ENCODE measurements at regions not wholly inside any gene's neighbourhood (a gene's known extent, or its start where the extent isn't known, plus 50 kb on each side); places are given as distances from the start of the nearest gene placed in this dataset.

DNA sequence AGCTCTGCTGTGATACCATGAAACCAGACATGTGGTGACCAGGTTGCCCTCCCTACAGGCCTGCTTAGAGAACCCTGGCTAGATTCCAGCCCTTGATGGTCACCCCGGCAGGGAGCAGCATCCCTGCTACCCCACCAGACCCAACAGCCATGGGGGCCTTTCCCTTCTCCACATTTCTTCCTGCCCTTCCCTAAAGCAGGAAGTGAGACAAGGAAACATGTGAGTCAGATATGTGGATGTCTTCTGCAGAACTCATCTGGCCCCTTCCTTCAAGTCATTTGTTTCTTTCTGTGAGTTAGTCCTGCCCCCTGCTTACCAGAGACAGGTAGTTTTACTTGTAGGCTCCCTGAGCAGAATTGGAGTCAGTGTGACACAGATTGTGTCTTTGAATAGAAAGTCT lies 147.1 kb upstream of the USP9Y start:
- Histone ChIP-seq H3K4me2 (ENCODE audit: insufficient read depth, low read length) (no peak overlapping the region), H3K9me3 (ENCODE audit: insufficient read depth, low read length, severe bottlenecking) (no peaks in the 10 kb centered on the region), H3K9ac (ENCODE audit: low read depth, low read length) (no peak overlapping the region), H4K20me1 (ENCODE audit: insufficient read depth, low read length) (no peaks in the 10 kb centered on the region), H3K79me2 (ENCODE audit: insufficient read depth, low read length) (no peaks in the 10 kb centered on the region), H2AFZ (ENCODE audit: low read depth, low read length) (no peak overlapping the region), H3K4me3 (ENCODE audit: low read depth in 1 of 2, low read length in 2 of 2) (no peak overlapping the region), H3K27ac (ENCODE audit: low read length) (peak overlapping the region; percentile 22; the same call in 1 of the 2 replicates), H3K4me1 (ENCODE audit: insufficient read depth, low read length) (peaks cover 35% of the 10 kb centered on the region), H3K27me3 (ENCODE audit: insufficient read depth, low read length, poor library complexity) (no peaks in the 10 kb centered on the region), H3K36me3 (ENCODE audit: insufficient read depth, low read length) (no peaks in the 10 kb centered on the region)
- TF ChIP-seq, protein P1, sequence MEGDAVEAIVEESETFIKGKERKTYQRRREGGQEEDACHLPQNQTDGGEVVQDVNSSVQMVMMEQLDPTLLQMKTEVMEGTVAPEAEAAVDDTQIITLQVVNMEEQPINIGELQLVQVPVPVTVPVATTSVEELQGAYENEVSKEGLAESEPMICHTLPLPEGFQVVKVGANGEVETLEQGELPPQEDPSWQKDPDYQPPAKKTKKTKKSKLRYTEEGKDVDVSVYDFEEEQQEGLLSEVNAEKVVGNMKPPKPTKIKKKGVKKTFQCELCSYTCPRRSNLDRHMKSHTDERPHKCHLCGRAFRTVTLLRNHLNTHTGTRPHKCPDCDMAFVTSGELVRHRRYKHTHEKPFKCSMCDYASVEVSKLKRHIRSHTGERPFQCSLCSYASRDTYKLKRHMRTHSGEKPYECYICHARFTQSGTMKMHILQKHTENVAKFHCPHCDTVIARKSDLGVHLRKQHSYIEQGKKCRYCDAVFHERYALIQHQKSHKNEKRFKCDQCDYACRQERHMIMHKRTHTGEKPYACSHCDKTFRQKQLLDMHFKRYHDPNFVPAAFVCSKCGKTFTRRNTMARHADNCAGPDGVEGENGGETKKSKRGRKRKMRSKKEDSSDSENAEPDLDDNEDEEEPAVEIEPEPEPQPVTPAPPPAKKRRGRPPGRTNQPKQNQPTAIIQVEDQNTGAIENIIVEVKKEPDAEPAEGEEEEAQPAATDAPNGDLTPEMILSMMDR (IDR thresholded peaks at IDR 0.05; ENCODE audit: borderline replicate concordance, extremely low read depth, low read length, poor library complexity, severe bottlenecking) = peak; percentile 12
- TF ChIP-seq EZH2 (IDR thresholded peaks at IDR 0.05; ENCODE audit: borderline replicate concordance, low read depth, low read length, severe bottlenecking) = no peak
- DNase-seq = no peak
- no peak for ATAC-seq (ENCODE audit: insufficient read depth, low read depth)

DNA sequence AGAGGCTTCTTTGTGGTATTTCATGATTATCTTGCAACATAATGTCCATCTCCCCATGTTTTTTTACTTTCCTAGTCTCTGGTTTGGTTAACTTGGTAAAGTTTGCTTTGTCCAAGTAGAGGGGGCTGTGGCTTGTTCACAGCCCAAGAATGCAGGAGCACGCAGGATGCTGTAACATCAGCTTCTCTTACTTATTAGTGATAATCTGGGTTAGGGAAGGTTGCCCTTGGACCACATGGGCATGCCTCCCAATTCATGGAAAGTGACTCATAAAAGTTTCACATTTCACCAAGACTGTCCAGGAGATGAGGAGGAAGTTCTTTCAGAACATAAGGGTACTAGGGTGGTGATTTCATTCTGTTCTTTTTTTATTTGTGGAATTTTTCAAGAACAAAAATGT lies 146.0 kb upstream of the USP9Y start:
- Histone ChIP-seq H2AFZ (ENCODE audit: low read depth, low read length) (no peak overlapping the region), H3K27ac (ENCODE audit: low read length) (no peak overlapping the region), H3K79me2 (ENCODE audit: insufficient read depth, low read length) (no peaks in the 10 kb centered on the region), H3K9me3 (ENCODE audit: insufficient read depth, low read length, severe bottlenecking) (no peaks in the 10 kb centered on the region), H3K27me3 (ENCODE audit: insufficient read depth, low read length, poor library complexity) (no peaks in the 10 kb centered on the region), H3K4me2 (ENCODE audit: insufficient read depth, low read length) (no peak overlapping the region), H4K20me1 (ENCODE audit: insufficient read depth, low read length) (no peaks in the 10 kb centered on the region), H3K4me3 (ENCODE audit: low read depth in 1 of 2, low read length in 2 of 2) (no peak overlapping the region), H3K4me1 (ENCODE audit: insufficient read depth, low read length) (peaks cover 35% of the 10 kb centered on the region), H3K9ac (ENCODE audit: low read depth, low read length) (no peak overlapping the region), H3K36me3 (ENCODE audit: insufficient read depth, low read length) (no peaks in the 10 kb centered on the region)
- ATAC-seq (ENCODE audit: insufficient read depth, low read depth) (no peak), DNase-seq (no peak)
- no peak for TF ChIP-seq EZH2 (IDR thresholded peaks at IDR 0.05; ENCODE audit: borderline replicate concordance, low read depth, low read length, severe bottlenecking)
- TF ChIP-seq, protein P1 (IDR thresholded peaks at IDR 0.05; ENCODE audit: borderline replicate concordance, extremely low read depth, low read length, poor library complexity, severe bottlenecking) = no peak

DNA sequence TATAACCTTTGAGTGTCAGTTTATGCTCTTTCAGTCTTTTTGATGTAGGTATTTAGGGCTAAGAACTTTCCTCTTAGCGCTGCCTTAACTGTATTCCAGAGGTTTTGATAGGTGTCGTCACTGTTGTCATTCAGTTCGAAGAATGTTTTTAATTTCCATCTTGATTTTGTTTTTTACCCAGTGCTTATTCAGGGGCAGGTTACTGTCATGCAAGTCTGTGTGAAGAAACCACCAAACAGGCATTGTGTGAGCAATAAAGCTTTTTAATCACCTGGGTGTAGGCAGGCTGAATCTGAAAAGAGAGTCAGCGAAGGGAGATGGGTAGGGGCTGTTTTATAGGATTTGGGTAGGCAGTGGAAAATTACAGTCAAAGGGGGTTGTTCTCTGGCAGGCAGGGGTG lies 142.0 kb upstream of the USP9Y start:
- Histone ChIP-seq H3K9ac (ENCODE audit: low read depth, low read length) (no peak overlapping the region), H4K20me1 (ENCODE audit: insufficient read depth, low read length) (no peaks in the 10 kb centered on the region), H3K4me2 (ENCODE audit: insufficient read depth, low read length) (no peak overlapping the region), H3K9me3 (ENCODE audit: insufficient read depth, low read length, severe bottlenecking) (peaks cover 9% of the 10 kb centered on the region), H3K36me3 (ENCODE audit: insufficient read depth, low read length) (no peaks in the 10 kb centered on the region), H3K4me1 (ENCODE audit: insufficient read depth, low read length) (peaks cover 6% of the 10 kb centered on the region), H3K79me2 (ENCODE audit: insufficient read depth, low read length) (no peaks in the 10 kb centered on the region), H3K4me3 (ENCODE audit: low read depth in 1 of 2, low read length in 2 of 2) (no peak overlapping the region), H2AFZ (ENCODE audit: low read depth, low read length) (no peak overlapping the region), H3K27me3 (ENCODE audit: insufficient read depth, low read length, poor library complexity) (no peaks in the 10 kb centered on the region), H3K27ac (ENCODE audit: low read length) (no peak overlapping the region)
- ATAC-seq (ENCODE audit: insufficient read depth, low read depth) = no peak
- DNase-seq = no peak
- TF ChIP-seq, protein P1 (IDR thresholded peaks at IDR 0.05; ENCODE audit: borderline replicate concordance, extremely low read depth, low read length, poor library complexity, severe bottlenecking) = no peak
- TF ChIP-seq EZH2 (IDR thresholded peaks at IDR 0.05; ENCODE audit: borderline replicate concordance, low read depth, low read length, severe bottlenecking) = no peak

DNA sequence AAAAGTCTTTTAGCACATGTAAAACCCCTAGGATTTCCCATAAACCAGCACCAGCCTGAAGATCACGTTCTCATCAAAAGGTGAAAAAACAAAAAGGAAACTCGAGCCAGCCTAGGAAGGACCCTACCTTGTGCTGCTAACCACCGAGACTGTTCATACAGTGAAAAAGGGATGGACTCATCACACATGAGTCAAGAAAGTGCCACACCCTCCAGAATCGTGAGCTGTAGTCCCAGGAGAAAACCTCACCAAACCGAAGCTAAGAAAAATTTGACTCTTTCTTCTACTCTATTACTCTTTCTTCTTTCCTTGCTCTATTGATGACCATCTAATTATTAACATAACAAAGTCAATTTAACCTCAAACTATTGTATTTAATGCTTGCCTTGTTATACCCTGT lies 124.8 kb upstream of the USP9Y start:
- no peak for ATAC-seq (ENCODE audit: insufficient read depth, low read depth)
- no peaks in the 10 kb centered on the region for H4K20me1 ChIP-seq (ENCODE audit: insufficient read depth, low read length)

More for the DNA sequence above, 124.8 kb upstream of the USP9Y start:
- H3K4me2 ChIP-seq (ENCODE audit: insufficient read depth, low read length) = no peak overlapping the region
- no peak for DNase-seq
- H2AFZ ChIP-seq (ENCODE audit: low read depth, low read length) = no peak overlapping the region
- no peaks in the 10 kb centered on the region for H3K79me2 ChIP-seq (ENCODE audit: insufficient read depth, low read length)
- H3K9ac ChIP-seq (ENCODE audit: low read depth, low read length) = no peak overlapping the region
- no peaks in the 10 kb centered on the region for H3K4me1 ChIP-seq (ENCODE audit: insufficient read depth, low read length)
- TF ChIP-seq EZH2 (IDR thresholded peaks at IDR 0.05; ENCODE audit: borderline replicate concordance, low read depth, low read length, severe bottlenecking) = no peak
- TF ChIP-seq, protein P1 (IDR thresholded peaks at IDR 0.05; ENCODE audit: borderline replicate concordance, extremely low read depth, low read length, poor library complexity, severe bottlenecking) = no peak
- H3K36me3 ChIP-seq (ENCODE audit: insufficient read depth, low read length) = no peaks in the 10 kb centered on the region
- H3K9me3 ChIP-seq (ENCODE audit: insufficient read depth, low read length, severe bottlenecking) = no peaks in the 10 kb centered on the region
- H3K27me3 ChIP-seq (ENCODE audit: insufficient read depth, low read length, poor library complexity) = no peaks in the 10 kb centered on the region
- H3K4me3 ChIP-seq (ENCODE audit: low read depth in 1 of 2, low read length in 2 of 2) = no peak overlapping the region
- no peak overlapping the region for H3K27ac ChIP-seq (ENCODE audit: low read length)
